ENCODE measurements at regions not wholly inside any gene's neighbourhood (a gene's known extent, or its start where the extent isn't known, plus 50 kb on each side); places are given as distances from the start of the nearest gene placed in this dataset.

DNA sequence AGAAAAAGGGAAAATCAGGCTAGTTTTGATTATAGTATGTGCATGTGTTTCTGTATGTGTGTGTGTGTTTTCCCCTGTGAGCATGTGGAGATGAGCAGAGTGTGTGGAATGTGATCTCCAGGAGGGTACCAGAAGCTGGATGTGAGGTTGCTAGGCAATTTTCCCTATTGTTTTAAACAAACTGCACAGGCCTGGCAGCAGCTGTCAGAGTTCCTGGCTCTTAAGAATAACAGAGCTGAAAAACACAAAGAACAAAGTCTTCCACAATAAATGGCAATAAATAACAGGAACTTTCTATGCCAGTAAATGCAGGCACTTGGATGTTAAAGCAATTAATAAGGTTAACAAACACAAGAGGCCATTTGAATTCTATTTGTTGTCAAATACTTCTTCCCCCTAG is 344.6 kb upstream of the CTSO start:
- TF ChIP-seq, protein P1, sequence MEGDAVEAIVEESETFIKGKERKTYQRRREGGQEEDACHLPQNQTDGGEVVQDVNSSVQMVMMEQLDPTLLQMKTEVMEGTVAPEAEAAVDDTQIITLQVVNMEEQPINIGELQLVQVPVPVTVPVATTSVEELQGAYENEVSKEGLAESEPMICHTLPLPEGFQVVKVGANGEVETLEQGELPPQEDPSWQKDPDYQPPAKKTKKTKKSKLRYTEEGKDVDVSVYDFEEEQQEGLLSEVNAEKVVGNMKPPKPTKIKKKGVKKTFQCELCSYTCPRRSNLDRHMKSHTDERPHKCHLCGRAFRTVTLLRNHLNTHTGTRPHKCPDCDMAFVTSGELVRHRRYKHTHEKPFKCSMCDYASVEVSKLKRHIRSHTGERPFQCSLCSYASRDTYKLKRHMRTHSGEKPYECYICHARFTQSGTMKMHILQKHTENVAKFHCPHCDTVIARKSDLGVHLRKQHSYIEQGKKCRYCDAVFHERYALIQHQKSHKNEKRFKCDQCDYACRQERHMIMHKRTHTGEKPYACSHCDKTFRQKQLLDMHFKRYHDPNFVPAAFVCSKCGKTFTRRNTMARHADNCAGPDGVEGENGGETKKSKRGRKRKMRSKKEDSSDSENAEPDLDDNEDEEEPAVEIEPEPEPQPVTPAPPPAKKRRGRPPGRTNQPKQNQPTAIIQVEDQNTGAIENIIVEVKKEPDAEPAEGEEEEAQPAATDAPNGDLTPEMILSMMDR (IDR thresholded peaks at IDR 0.05) = no peak
- no peak for TF ChIP-seq ZFX (IDR thresholded peaks at IDR 0.05; ENCODE audit: borderline replicate concordance)

Data from 22Rv1 (cell line).